PC-3 (cell line): ENCODE measurements at regions not wholly inside any gene's neighbourhood (a gene's known extent, or its start where the extent isn't known, plus 50 kb on each side); places are given as distances from the start of the nearest gene placed in this dataset.

ENCODE experiments used
- EZH2 ChIP-seq: fragments of 300-600 bp; sonication (generic); IDR thresholded peaks from one replicate; pipeline ENCODE4 v1.6.1; 2017; ENCODE audit warnings: antibody characterized with exemption, mild to moderate bottlenecking, low read length; ENCODE audit not compliant: unreplicated experiment
- TF ChIP-seq, protein P1 (sequence below): fragments of 300-600 bp; sonication (generic); conservative IDR thresholded peaks from 2 replicates; pipeline ENCODE4 v1.5.1; 2017; ENCODE audit warnings: antibody characterized with exemption, low read depth, mild to moderate bottlenecking, low read length

DNA sequence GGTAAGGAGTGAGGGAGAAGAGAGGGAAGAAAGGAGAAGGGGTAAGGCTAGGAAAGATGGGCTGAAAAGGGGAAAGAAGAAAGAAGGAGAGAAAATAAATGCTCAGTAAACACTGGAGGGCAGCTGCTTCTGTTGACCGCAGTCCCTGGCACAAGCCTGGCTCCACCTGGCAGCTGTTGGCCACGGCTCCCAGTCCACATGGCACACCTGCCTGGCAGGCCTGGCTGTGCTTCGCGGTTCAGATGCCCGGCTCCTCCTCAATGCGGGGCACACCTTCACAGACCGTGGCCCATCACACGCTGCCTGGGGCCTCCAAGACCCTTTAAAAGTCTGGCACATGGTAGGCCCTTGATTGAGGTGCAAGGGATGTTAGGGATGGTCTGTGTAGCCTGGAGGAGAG is 516.8 kb upstream of the PROK2 start:
- TF ChIP-seq, protein P1, sequence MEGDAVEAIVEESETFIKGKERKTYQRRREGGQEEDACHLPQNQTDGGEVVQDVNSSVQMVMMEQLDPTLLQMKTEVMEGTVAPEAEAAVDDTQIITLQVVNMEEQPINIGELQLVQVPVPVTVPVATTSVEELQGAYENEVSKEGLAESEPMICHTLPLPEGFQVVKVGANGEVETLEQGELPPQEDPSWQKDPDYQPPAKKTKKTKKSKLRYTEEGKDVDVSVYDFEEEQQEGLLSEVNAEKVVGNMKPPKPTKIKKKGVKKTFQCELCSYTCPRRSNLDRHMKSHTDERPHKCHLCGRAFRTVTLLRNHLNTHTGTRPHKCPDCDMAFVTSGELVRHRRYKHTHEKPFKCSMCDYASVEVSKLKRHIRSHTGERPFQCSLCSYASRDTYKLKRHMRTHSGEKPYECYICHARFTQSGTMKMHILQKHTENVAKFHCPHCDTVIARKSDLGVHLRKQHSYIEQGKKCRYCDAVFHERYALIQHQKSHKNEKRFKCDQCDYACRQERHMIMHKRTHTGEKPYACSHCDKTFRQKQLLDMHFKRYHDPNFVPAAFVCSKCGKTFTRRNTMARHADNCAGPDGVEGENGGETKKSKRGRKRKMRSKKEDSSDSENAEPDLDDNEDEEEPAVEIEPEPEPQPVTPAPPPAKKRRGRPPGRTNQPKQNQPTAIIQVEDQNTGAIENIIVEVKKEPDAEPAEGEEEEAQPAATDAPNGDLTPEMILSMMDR: no peak
- TF ChIP-seq EZH2: no peak
